ENCODE measurements at regions not wholly inside any gene's neighbourhood (a gene's known extent, or its start where the extent isn't known, plus 50 kb on each side); places are given as distances from the start of the nearest gene placed in this dataset.

GRCh38 chrX:131801066-131801465 is 222.0 kb upstream of the STK26 start:
- TF ChIP-seq CTCF (IDR thresholded peaks at IDR 0.05) (no peak), POLR2A (IDR thresholded peaks at IDR 0.05; ENCODE audit: low read depth) (no peak)
